ENCODE measurements at regions not wholly inside any gene's neighbourhood (a gene's known extent, or its start where the extent isn't known, plus 50 kb on each side); places are given as distances from the start of the nearest gene placed in this dataset.

- Histone ChIP-seq H3K4me1 (ENCODE audit: control insufficient read depth in 1 of 2, insufficient read depth in 2 of 2, low read length in 2 of 2) (no peaks in the 10 kb centered on the region), H3K27me3 (ENCODE audit: insufficient read depth, low read length) (no peaks in the 10 kb centered on the region), H3K9ac (ENCODE audit: low read length) (no peak overlapping the region), H3K27ac (ENCODE audit: low read depth, low read length) (no peak overlapping the region), H2AFZ (ENCODE audit: low read depth, low read length, poor library complexity, severe bottlenecking) (no peak overlapping the region), H3K9me3 (ENCODE audit: control insufficient read depth in 1 of 2, insufficient read depth in 1 of 2, low read depth in 1 of 2, low read length in 2 of 2) (no peaks in the 10 kb centered on the region), H3K36me3 (ENCODE audit: control insufficient read depth in 1 of 2, insufficient read depth in 2 of 2, low read length in 2 of 2) (no peaks in the 10 kb centered on the region), H3K4me2 (ENCODE audit: low read length) (no peak overlapping the region), H3K9me2 (ENCODE audit: insufficient read depth) (no peaks in the 10 kb centered on the region), H4K20me1 (ENCODE audit: insufficient read depth) (no peaks in the 10 kb centered on the region), H3K4me3 (replicated peaks in 1 of 2; ENCODE audit: low read depth in 1 of 2, low read length in 2 of 2) (no peak overlapping the region), H3K79me2 (ENCODE audit: insufficient read depth, low read length) (no peaks in the 10 kb centered on the region)
- no peak for DNase-seq (ENCODE audit: low read depth, low spot score)
- intact Hi-C loops (cut with micrococcal nuclease), result no loop called here
- ChIA-PET CTCF (no interaction called here), RAD21 (ENCODE audit: low non-redundant PET in 1 of 2, low total read pairs in 2 of 2, uncharacterized antibody in 2 of 2, unreplicated experiment in 2 of 2) (no interaction called here), POLR2A (no interaction called here)
- TF ChIP-seq JUND (IDR thresholded peaks at IDR 0.05), result no peak
- no peak for TF ChIP-seq RAD21 (IDR thresholded peaks at IDR 0.05; ENCODE audit: low read depth)
- TF ChIP-seq MAX (IDR thresholded peaks at IDR 0.05), result no peak
- TF ChIP-seq CEBPB (IDR thresholded peaks at IDR 0.05; ENCODE audit: low read depth), result no peak
- TF ChIP-seq ZFX (IDR thresholded peaks at IDR 0.05), result no peak
- TF ChIP-seq ZBTB33 (IDR thresholded peaks at IDR 0.05; ENCODE audit: extremely low read depth, insufficient replicate concordance, low read length), result no peak
- no peak for TF ChIP-seq ZNF274 (IDR thresholded peaks at IDR 0.05; ENCODE audit: low read depth, low read length)
- no peak for TF ChIP-seq SP1 (IDR thresholded peaks at IDR 0.05; ENCODE audit: low read depth)
- no peak for TF ChIP-seq FOSL1 (IDR thresholded peaks at IDR 0.05; ENCODE audit: low read depth)
- no peak for TF ChIP-seq CTCF (IDR thresholded peaks at IDR 0.05 in 2 of 3, conservative IDR thresholded peaks at IDR 0.05 in 1 of 3; ENCODE audit: borderline replicate concordance in 1 of 3, insufficient read depth in 1 of 3, low read depth in 2 of 3, low read length in 2 of 3)
- no peak for TF ChIP-seq SIN3A (IDR thresholded peaks at IDR 0.05; ENCODE audit: low read depth)
- no peak for TF ChIP-seq EZH2 (IDR thresholded peaks at IDR 0.05)
- no peak for TF ChIP-seq SRF (IDR thresholded peaks at IDR 0.05; ENCODE audit: low read depth)
- no peak for TF ChIP-seq YY1 (IDR thresholded peaks at IDR 0.05; ENCODE audit: extremely low read depth, insufficient replicate concordance, low read depth, low read length)
- no peak for TF ChIP-seq POLR2A (IDR thresholded peaks at IDR 0.05; ENCODE audit: borderline replicate concordance, extremely low read depth, insufficient read depth, insufficient read length)
- TF ChIP-seq ELF1 (IDR thresholded peaks at IDR 0.05; ENCODE audit: borderline replicate concordance, low read depth), result no peak
- TF ChIP-seq EZH2phosphoT487 (IDR thresholded peaks at IDR 0.05; ENCODE audit: borderline replicate concordance), result no peak
- no peak for TF ChIP-seq REST (IDR thresholded peaks at IDR 0.05; ENCODE audit: low read depth)
- no peak for TF ChIP-seq CBX3 (IDR thresholded peaks at IDR 0.05; ENCODE audit: low read depth)
- TF ChIP-seq POLR2AphosphoS5 (IDR thresholded peaks at IDR 0.05; ENCODE audit: low read depth, low read length), result no peak
- BruUV-seq (replicated peaks), result no TSS peak
- no peak for ATAC-seq
Measured at GRCh38 chr7:10557375-10557774, 416.3 kb upstream of the PHF14 start.
